ENCODE measurements at regions not wholly inside any gene's neighbourhood (a gene's known extent, or its start where the extent isn't known, plus 50 kb on each side); places are given as distances from the start of the nearest gene placed in this dataset.

GRCh38 chr16:14360326-14361037, 269.6 kb downstream of the PARN start:
- DNase-seq (ENCODE audit: low read depth): no peak

- no peak for DNase-seq (ENCODE audit: low read depth)
Measured at GRCh38 chr16:14358697-14359305, 271.3 kb downstream of the PARN start.

GRCh38 chr16:14357328-14357727, 272.7 kb downstream of the PARN start:
- DNase-seq (ENCODE audit: low read depth): no peak

- DNase-seq (ENCODE audit: low read depth): no peak
Measured at GRCh38 chr16:14356064-14356463, 274.0 kb downstream of the PARN start.

- no peak for DNase-seq (ENCODE audit: low read depth)
Measured at GRCh38 chr16:14354561-14355351, 275.3 kb downstream of the PARN start.

- DNase-seq (ENCODE audit: low read depth): no peak
Measured at GRCh38 chr16:14353340-14353739, 276.7 kb downstream of the PARN start.

- no peak for DNase-seq (ENCODE audit: low read depth)
Measured at GRCh38 chr16:14351647-14352046, 278.4 kb downstream of the PARN start.

- DNase-seq (ENCODE audit: low read depth): no peak
Measured at GRCh38 chr16:14350626-14351025, 279.4 kb downstream of the PARN start.

- DNase-seq (ENCODE audit: low read depth): no peak
Measured at GRCh38 chr16:14350081-14350480, 279.0 kb downstream of the MRTFB start.

- no peak for DNase-seq (ENCODE audit: low read depth)
Measured at GRCh38 chr16:14347706-14348105, 276.6 kb downstream of the MRTFB start.

- no peak for DNase-seq (ENCODE audit: low read depth)
Measured at GRCh38 chr16:14346278-14347142, 275.4 kb downstream of the MRTFB start.

GRCh38 chr16:14345512-14346115, 274.5 kb downstream of the MRTFB start:
- DNase-seq (ENCODE audit: low read depth): no peak

GRCh38 chr16:14344945-14345344, 273.8 kb downstream of the MRTFB start:
- no peak for DNase-seq (ENCODE audit: low read depth)

- no peak for DNase-seq (ENCODE audit: low read depth)
Measured at GRCh38 chr16:14344292-14344691, 273.2 kb downstream of the MRTFB start.

- DNase-seq (ENCODE audit: low read depth): no peak
Measured at GRCh38 chr16:14341324-14342225, 270.5 kb downstream of the MRTFB start.

GRCh38 chr16:14339694-14340093, 268.6 kb downstream of the MRTFB start:
- DNase-seq (ENCODE audit: low read depth): no peak

GRCh38 chr16:14338969-14339368, 267.9 kb downstream of the MRTFB start:
- DNase-seq (ENCODE audit: low read depth): no peak

GRCh38 chr16:14338236-14338635, 267.1 kb downstream of the MRTFB start:
- no peak for DNase-seq (ENCODE audit: low read depth)

- DNase-seq (ENCODE audit: low read depth): no peak
Measured at GRCh38 chr16:14337303-14338191, 266.4 kb downstream of the MRTFB start.

GRCh38 chr16:14335297-14335696, 264.2 kb downstream of the MRTFB start:
- DNase-seq (ENCODE audit: low read depth): no peak

Data from non-pigmented ciliary epithelial cell (primary cell).